ENCODE measurements at regions not wholly inside any gene's neighbourhood (a gene's known extent, or its start where the extent isn't known, plus 50 kb on each side); places are given as distances from the start of the nearest gene placed in this dataset.

DNA sequence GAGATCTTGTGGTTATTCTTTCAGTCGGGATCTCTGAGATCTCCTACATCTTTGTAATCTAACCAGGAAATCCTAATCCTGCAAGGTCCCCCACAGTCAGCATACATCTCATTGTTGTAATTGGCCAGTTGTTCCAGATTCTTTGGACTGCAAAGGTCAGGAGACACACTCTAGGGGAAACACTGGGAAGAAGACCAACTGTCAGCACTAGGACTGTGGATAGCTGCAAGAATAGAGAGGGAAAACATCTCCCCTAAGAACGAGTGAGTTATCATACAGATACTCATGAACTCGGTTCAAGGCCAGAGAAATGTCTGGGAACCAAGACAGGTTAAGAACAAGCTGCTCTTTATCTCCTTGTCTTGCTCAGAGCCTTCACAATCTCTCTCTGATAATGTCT lies 217.9 kb upstream of the TMPO start:
- TF ChIP-seq POLR2AphosphoS5 (IDR thresholded peaks at IDR 0.05) (no peak), CTCF (IDR thresholded peaks at IDR 0.05) (no peak)

All from breast epithelium (tissue), 3 donors.